GM19240 (cell line): ENCODE measurements at regions not wholly inside any gene's neighbourhood (a gene's known extent, or its start where the extent isn't known, plus 50 kb on each side); places are given as distances from the start of the nearest gene placed in this dataset.

Experiments used
- DNase-seq: peaks from one replicate; pipeline ENCODE4 v3.0.0; 2011; ENCODE audit warnings: low spot score; ENCODE audit not compliant: insufficient read length

GRCh38 chr7:70975754-70976153 lies 156.2 kb upstream of the GALNT17 start:
- no peak for DNase-seq

GRCh38 chr7:70986297-70986696 lies 145.6 kb upstream of the GALNT17 start:
- no peak for DNase-seq

- DNase-seq, result no peak
Observed at GRCh38 chr7:70994176-70994575, 137.8 kb upstream of the GALNT17 start.

- no peak for DNase-seq
Observed at GRCh38 chr7:70997261-70997660, 134.7 kb upstream of the GALNT17 start.

GRCh38 chr7:71005109-71005508 lies 126.8 kb upstream of the GALNT17 start:
- no peak for DNase-seq

GRCh38 chr7:71009636-71010035 lies 122.3 kb upstream of the GALNT17 start:
- no peak for DNase-seq

- no peak for DNase-seq
Observed at GRCh38 chr7:71015252-71015900, 116.6 kb upstream of the GALNT17 start.

GRCh38 chr7:71016401-71016800 lies 115.5 kb upstream of the GALNT17 start:
- no peak for DNase-seq

GRCh38 chr7:71017602-71018001 lies 114.3 kb upstream of the GALNT17 start:
- no peak for DNase-seq

- no peak for DNase-seq
Observed at GRCh38 chr7:71019706-71020105, 112.2 kb upstream of the GALNT17 start.

- DNase-seq, result no peak
Observed at GRCh38 chr7:71021131-71021530, 110.8 kb upstream of the GALNT17 start.

- no peak for DNase-seq
Observed at GRCh38 chr7:71026680-71027079, 105.3 kb upstream of the GALNT17 start.

GRCh38 chr7:71034243-71034642 lies 97.7 kb upstream of the GALNT17 start:
- DNase-seq, result no peak

GRCh38 chr7:71042591-71042990 lies 89.4 kb upstream of the GALNT17 start:
- DNase-seq, result no peak

- DNase-seq, result no peak
Observed at GRCh38 chr7:71050492-71050891, 81.5 kb upstream of the GALNT17 start.

GRCh38 chr7:71055504-71055903 lies 76.4 kb upstream of the GALNT17 start:
- no peak for DNase-seq

GRCh38 chr7:71077743-71078476 lies 54.0 kb upstream of the GALNT17 start:
- DNase-seq, result no peak
